DND-41 (cell line): ENCODE measurements at regions not wholly inside any gene's neighbourhood (a gene's known extent, or its start where the extent isn't known, plus 50 kb on each side); places are given as distances from the start of the nearest gene placed in this dataset.

Experiments used
- ATAC-seq: fragments of 200-7000 bp; cut with Tn5 transposase; 3 replicates; pipeline ENCODE4 v1.9.1; 2021; ENCODE audit warnings: low read depth; ENCODE audit not compliant: insufficient read depth
- DNase-seq: peaks from one replicate; pipeline ENCODE4 v3.0.0-alpha.2; 2020
- H2AFZ ChIP-seq: 2 replicates; pipeline ENCODE4 v1.6.0; 2012; ENCODE audit warnings: low read depth, low read length
- H3K27ac ChIP-seq: 2 replicates; pipeline ENCODE4 v1.5.1; 2012; ENCODE audit warnings: low read length, inconsistent platforms
- H3K27me3 ChIP-seq: fragments of 200-600 bp; sonication (generic); 2 replicates; pipeline ENCODE4 v1.6.0; 2012; ENCODE audit warnings: low read length, mild to moderate bottlenecking, inconsistent platforms; ENCODE audit not compliant: insufficient read depth, poor library complexity
- H3K36me3 ChIP-seq: 2 replicates; pipeline ENCODE4 v1.5.1; 2012; ENCODE audit warnings: low read length, inconsistent platforms; ENCODE audit not compliant: insufficient read depth
- H3K4me1 ChIP-seq: 2 replicates; pipeline ENCODE4 v1.5.1; 2012; ENCODE audit warnings: mild to moderate bottlenecking, low read length; ENCODE audit not compliant: insufficient read depth
- H3K4me2 ChIP-seq: 2 replicates; pipeline ENCODE4 v1.6.0; 2012; ENCODE audit warnings: mild to moderate bottlenecking, moderate library complexity, low read length, inconsistent platforms; ENCODE audit not compliant: insufficient read depth
- H3K4me3 ChIP-seq, 2 experiments: fragments of 200-600 bp in 1 of 2; shearing (Covaris generic) in 1 of 2; 2 replicates each; pipeline ENCODE4 v1.5.1; 2012 to 2016; ENCODE audit warnings: inconsistent platforms in 2 of 2, low read length in 2 of 2, mild to moderate bottlenecking in 2 of 2, low read depth in 1 of 2, moderate library complexity in 1 of 2
- H3K79me2 ChIP-seq: 2 replicates; pipeline ENCODE4 v1.6.0; 2012; ENCODE audit warnings: low read length, inconsistent platforms; ENCODE audit not compliant: insufficient read depth
- H3K9ac ChIP-seq: 2 replicates; pipeline ENCODE4 v1.6.0; 2012; ENCODE audit warnings: low read depth, mild to moderate bottlenecking, inconsistent platforms, low read length, moderate library complexity
- H3K9me3 ChIP-seq: 2 replicates; pipeline ENCODE4 v1.5.1; 2012; ENCODE audit warnings: low read length, moderate library complexity, mild to moderate bottlenecking, inconsistent platforms; ENCODE audit not compliant: insufficient read depth, severe bottlenecking
- H4K20me1 ChIP-seq: 2 replicates; pipeline ENCODE4 v1.6.0; 2012; ENCODE audit warnings: low read length; ENCODE audit not compliant: insufficient read depth
- EZH2 ChIP-seq: IDR thresholded peaks from 3 replicates; pipeline ENCODE4 v1.6.1; 2012; ENCODE audit warnings: borderline replicate concordance, low read depth, mild to moderate bottlenecking, moderate library complexity, low read length, inconsistent platforms; ENCODE audit not compliant: severe bottlenecking
- TF ChIP-seq, protein P1 (sequence below): IDR thresholded peaks from 2 replicates; pipeline ENCODE4 v1.5.1; 2012; ENCODE audit warnings: borderline replicate concordance, low read length, moderate library complexity, mild to moderate bottlenecking; ENCODE audit not compliant: poor library complexity, severe bottlenecking; ENCODE audit errors: extremely low read depth

DNA sequence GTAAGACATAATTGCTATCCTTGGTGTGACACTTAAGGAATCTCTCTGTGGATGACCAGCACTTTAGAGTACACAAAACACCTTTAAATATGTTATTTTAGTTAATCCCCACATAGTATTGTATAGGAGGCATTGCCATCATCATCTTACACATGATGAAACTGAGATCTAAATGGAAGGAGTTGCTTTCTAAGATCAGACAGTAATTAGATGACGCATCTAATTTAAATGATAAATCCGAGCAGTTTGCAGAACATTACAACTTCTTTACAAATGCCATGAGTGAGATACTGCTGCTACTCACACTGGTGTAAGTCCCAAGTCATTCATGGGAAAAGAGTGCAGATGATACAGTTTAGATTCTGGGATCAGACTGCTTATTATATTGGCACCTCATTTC, 431.9 kb downstream of the MFSD1 start:
- Histone ChIP-seq H3K4me2 (no peak overlapping the region), H3K4me1 (peaks cover 7% of the 10 kb centered on the region), H3K9me3 (no peaks in the 10 kb centered on the region), H4K20me1 (no peaks in the 10 kb centered on the region), H3K27me3 (no peaks in the 10 kb centered on the region), H3K36me3 (no peaks in the 10 kb centered on the region), H3K79me2 (no peaks in the 10 kb centered on the region), H3K9ac (no peak overlapping the region), H3K27ac (no peak overlapping the region), H2AFZ (no peak overlapping the region), H3K4me3 (no peak overlapping the region)
- TF ChIP-seq, protein P1, sequence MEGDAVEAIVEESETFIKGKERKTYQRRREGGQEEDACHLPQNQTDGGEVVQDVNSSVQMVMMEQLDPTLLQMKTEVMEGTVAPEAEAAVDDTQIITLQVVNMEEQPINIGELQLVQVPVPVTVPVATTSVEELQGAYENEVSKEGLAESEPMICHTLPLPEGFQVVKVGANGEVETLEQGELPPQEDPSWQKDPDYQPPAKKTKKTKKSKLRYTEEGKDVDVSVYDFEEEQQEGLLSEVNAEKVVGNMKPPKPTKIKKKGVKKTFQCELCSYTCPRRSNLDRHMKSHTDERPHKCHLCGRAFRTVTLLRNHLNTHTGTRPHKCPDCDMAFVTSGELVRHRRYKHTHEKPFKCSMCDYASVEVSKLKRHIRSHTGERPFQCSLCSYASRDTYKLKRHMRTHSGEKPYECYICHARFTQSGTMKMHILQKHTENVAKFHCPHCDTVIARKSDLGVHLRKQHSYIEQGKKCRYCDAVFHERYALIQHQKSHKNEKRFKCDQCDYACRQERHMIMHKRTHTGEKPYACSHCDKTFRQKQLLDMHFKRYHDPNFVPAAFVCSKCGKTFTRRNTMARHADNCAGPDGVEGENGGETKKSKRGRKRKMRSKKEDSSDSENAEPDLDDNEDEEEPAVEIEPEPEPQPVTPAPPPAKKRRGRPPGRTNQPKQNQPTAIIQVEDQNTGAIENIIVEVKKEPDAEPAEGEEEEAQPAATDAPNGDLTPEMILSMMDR = no peak
- no peak for TF ChIP-seq EZH2
- ATAC-seq (no peak), DNase-seq (no peak)

DNA sequence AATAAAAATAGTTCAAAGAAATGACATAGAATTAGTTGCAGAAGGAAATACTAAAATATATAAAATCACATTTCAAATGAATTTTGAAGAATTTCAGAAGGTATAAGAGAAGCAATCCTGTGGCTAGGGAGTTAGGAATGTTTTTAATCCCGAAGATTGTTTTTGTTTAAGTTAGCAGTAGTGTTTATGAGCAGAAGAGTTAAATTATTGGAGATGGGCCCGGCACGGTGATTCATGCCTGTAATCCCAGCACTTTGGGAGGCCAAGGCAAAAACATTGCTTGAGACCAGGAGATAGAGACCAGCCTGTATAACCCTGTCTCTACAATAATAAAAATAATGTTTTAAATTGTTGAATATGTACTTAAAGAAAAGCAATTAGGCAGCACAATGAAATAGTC, 432.5 kb downstream of the MFSD1 start:
- H3K4me3 ChIP-seq = no peak overlapping the region
- no peak overlapping the region for H3K27ac ChIP-seq
- H3K27me3 ChIP-seq = no peaks in the 10 kb centered on the region
- H3K4me2 ChIP-seq = no peak overlapping the region
- TF ChIP-seq, protein P1 = no peak
- no peak for TF ChIP-seq EZH2
- H3K9ac ChIP-seq = no peak overlapping the region
- no peaks in the 10 kb centered on the region for H3K36me3 ChIP-seq
- H3K9me3 ChIP-seq = no peaks in the 10 kb centered on the region
- ATAC-seq (no peak), DNase-seq (no peak)
- no peaks in the 10 kb centered on the region for H3K79me2 ChIP-seq
- no peak overlapping the region for H2AFZ ChIP-seq
- H3K4me1 ChIP-seq = peaks cover 1% of the 10 kb centered on the region
- no peaks in the 10 kb centered on the region for H4K20me1 ChIP-seq

DNA sequence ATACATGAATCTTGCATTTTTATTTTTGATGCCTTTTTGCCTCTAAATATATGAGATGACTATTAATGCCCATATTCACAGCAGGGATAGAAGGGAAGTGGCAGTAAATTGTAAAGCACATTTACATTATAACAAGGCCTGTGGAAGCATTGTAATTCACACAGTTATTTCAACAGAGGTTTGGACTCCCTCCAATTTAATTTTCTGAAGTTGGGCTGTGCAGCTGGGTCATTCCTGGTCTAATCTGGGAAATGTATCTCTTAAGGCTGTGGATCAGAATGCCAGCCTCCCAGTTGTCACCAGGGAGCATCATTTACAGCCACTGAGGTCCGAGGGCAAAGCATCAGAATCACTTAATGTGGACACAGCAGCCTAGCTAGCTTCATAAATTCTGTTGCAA, 434.5 kb downstream of the MFSD1 start:
- Histone ChIP-seq H2AFZ (no peak overlapping the region), H3K27me3 (no peaks in the 10 kb centered on the region), H4K20me1 (no peaks in the 10 kb centered on the region), H3K4me1 (no peaks in the 10 kb centered on the region), H3K9ac (no peak overlapping the region), H3K4me3 (no peak overlapping the region), H3K79me2 (no peaks in the 10 kb centered on the region), H3K36me3 (no peaks in the 10 kb centered on the region), H3K4me2 (no peak overlapping the region), H3K9me3 (no peaks in the 10 kb centered on the region), H3K27ac (no peak overlapping the region)
- ATAC-seq = no peak
- TF ChIP-seq EZH2 = no peak
- TF ChIP-seq, protein P1 = no peak
- DNase-seq = no peak

DNA sequence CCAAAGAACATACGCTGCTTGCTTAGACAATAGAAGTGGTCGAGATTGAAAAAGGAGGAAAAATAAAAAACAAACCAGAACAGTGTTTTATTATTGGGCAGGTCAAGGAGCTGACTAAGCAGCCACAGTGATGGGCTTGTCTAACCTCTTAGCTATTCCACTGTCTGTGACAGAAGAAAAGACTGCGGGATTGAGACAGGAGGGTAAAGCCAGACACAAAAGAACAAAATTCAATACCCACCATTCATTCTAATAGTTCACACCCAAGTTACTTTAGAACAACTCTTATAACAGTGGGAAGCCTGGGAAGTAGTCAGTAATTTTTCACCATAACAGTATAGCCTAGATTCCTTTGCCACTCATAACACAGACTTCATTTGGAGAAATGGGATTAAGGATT, 435.4 kb downstream of the MFSD1 start:
- H3K27me3 ChIP-seq = no peaks in the 10 kb centered on the region
- no peak overlapping the region for H2AFZ ChIP-seq
- no peaks in the 10 kb centered on the region for H4K20me1 ChIP-seq
- H3K9ac ChIP-seq = no peak overlapping the region
- H3K4me1 ChIP-seq = no peaks in the 10 kb centered on the region
- DNase-seq (no peak), ATAC-seq (no peak)
- no peak overlapping the region for H3K27ac ChIP-seq
- H3K79me2 ChIP-seq = no peaks in the 10 kb centered on the region
- no peak overlapping the region for H3K4me2 ChIP-seq
- H3K36me3 ChIP-seq = no peaks in the 10 kb centered on the region
- H3K9me3 ChIP-seq = no peaks in the 10 kb centered on the region
- no peak overlapping the region for H3K4me3 ChIP-seq
- no peak for TF ChIP-seq EZH2
- TF ChIP-seq, protein P1 = no peak
